HEK293T (cell line): ENCODE measurements at regions not wholly inside any gene's neighbourhood (a gene's known extent, or its start where the extent isn't known, plus 50 kb on each side); places are given as distances from the start of the nearest gene placed in this dataset.

Experiments used
- ARNT ChIP-seq: fragments of 450-650 bp; IDR thresholded peaks from 2 replicates; pipeline ENCODE4 v1.6.1; 2017; ENCODE audit warnings: mild to moderate bottlenecking
- FOXK2 ChIP-seq: fragments of 450-650 bp; IDR thresholded peaks from 2 replicates; pipeline ENCODE4 v1.6.1; 2016; ENCODE audit warnings: mild to moderate bottlenecking
- ZNF384 ChIP-seq: fragments of 450-650 bp; IDR thresholded peaks from 2 replicates; pipeline ENCODE4 v1.6.1; 2016

GRCh38 chr10:65201491-65201890 lies 1680.3 kb downstream of the REEP3 start:
- TF ChIP-seq FOXK2 (no peak), ZNF384 (no peak), ARNT (no peak)
